HG03139 (cell line): ENCODE measurements at regions not wholly inside any gene's neighbourhood (a gene's known extent, or its start where the extent isn't known, plus 50 kb on each side); places are given as distances from the start of the nearest gene placed in this dataset.

Experiments
- ATAC-seq: cut with Tn5 transposase; IDR thresholded peaks from one replicate; pipeline ENCODE4 v1.9.1; 2021; ENCODE audit not compliant: unreplicated experiment

DNA sequence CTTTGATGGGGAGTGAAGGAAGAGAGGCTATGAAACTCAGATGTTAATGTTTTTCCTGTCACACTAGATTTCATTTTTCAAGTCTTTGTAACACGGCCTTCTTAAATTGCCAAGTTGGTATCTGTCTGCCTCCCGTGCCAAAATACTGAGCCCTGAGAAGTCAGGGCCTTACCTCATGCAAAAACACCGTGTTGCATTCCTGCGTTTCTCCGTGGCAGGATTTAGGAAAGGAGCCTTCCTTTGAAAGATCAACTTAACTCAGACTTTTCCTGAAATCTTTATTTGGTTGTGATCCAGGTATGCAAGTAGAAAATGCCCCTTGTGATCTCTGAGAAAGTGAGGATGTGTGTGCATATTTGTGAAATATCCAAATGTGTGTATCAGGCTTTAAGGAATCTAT, 1291.0 kb upstream of the SLC10A2 start:
- no peak for ATAC-seq

DNA sequence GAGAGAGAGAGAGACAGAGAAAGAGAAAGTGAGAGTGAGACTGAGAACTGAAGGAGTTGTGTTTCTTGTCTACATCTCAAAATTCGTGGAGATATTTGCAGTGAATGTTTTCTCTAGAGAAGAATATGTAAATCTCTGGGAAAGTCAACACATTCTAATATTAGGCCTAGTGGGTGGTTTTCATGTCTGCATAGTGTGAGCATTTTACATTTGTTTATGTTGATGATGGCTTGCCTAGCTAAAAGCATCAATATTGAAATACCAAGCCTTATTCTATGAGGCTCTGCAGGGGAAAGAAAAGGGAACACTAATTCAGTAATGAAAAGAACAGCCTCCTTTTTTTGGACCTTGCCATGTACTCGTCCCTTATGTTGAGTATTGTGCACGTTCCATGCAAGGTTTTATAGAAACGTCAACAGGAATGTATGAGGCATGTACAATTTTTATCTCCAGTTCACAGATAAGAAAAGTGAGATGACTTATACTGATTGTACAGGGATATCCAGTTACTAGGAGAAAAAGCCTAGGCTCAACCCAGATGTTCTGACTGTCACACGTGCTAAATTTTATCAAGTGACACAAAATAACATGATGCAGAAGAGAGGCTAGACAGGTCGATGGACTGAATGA, 1288.9 kb upstream of the SLC10A2 start:
- no peak for ATAC-seq

DNA sequence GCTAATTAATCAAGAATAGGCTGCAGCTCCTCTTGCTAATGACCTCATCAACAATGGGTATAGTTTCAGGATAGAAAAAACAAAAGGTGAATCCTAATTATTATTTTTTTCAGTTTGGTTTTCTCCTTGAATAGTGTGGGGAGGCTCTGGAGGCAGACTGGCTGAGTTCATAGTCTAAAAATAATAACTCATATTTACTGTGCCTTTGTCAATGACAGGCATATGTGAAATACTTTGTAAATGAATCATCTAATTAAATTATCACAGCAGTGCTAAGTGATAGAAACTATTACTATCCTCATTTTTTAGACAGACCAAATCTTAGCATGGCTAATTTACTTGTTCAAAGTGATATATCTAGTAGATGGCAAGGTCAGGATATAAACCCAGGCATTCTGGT, 1261.0 kb upstream of the SLC10A2 start:
- no peak for ATAC-seq

DNA sequence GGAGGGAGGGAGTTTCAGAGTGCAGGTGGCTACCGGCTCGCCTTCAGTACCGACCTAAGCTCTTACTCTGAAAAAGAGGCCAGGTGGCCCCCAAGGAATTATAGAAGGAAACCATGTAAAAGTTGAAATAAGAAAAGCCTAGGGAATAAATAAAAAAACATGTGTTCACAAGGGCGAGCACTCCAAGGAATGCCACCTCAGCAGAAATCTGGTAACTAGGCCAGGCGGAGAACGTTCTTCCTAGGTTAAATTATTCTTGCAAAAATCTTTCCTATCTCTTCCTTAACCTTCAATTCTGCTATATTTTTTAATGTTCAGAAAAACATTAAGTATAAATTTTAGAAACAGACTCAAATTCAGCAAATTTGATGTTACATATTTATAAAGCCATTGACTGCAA, 1260.3 kb upstream of the SLC10A2 start:
- no peak for ATAC-seq

DNA sequence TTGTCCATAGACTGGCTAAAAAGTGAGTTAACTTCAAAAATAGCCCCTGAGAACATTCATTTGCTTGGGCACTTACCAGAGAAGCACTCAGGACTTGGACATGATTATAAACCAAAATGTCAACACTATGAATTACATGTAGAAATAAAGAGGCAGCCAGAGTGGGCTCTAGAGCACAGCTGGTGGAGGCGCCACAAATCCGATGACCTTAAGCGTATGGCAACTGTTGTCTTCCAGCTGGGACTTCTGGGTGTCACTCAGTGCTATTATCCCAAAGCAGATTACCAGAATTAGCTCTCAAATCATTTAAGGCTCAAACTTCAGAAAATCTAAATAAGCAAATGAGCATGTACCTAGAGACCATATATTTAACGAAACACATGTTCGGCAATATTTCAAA, 1255.5 kb upstream of the SLC10A2 start:
- ATAC-seq: no peak

DNA sequence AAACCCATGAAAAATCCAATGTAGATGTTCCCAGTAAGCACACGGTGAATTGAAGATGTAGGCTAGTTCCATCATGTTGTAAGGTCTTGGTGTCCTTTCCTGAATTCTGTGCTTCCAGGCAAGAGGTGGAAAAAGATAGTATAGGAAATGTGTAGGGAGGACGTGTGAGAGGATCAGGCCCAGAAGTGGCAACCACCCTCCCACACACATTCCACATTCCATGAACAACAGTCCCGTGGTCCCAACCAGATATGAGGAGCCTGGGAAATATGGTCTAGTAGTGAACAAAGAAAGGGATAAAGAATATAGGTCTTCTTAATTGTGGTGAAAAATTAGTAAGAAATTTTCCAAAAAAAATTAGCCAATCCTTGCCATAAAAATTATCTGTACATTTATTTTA, 1254.2 kb upstream of the SLC10A2 start:
- no peak for ATAC-seq

DNA sequence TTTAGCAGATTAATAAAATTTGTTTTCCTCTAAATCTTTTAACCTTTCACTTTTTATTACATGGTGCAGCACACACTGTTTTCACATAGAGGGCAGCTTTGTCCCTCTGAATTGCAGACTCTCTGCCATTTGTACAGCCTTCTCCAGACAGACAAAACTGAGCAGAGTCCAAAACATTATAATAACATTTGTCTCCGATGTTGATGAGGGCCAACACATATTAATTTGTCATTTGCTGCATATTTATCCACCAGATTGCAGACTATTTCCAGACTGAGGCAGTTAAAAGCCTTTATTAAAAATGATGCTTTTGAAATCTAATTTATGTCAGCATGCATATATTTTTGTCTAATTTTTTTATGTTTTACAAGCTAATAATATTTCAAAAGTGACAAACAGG, 1251.9 kb upstream of the SLC10A2 start:
- no peak for ATAC-seq

DNA sequence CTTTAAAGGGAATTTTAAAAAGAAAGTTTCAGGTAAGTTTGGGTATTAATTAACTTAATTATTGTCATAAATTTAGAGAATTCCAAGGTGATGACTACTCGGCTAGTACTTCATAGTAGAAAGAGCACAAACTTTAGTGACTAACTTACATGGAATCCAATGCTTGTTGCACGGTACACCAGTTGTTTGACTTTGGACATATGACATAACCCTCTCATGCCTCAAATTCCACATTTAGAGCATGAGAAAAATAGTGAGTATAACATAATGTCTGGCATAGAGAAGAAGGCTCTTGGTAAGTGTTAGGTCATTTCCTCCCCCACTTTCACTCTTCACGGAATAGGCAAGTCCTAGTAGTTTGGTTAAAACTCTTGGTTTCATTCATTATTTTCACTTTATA, 1249.4 kb upstream of the SLC10A2 start:
- ATAC-seq: no peak

DNA sequence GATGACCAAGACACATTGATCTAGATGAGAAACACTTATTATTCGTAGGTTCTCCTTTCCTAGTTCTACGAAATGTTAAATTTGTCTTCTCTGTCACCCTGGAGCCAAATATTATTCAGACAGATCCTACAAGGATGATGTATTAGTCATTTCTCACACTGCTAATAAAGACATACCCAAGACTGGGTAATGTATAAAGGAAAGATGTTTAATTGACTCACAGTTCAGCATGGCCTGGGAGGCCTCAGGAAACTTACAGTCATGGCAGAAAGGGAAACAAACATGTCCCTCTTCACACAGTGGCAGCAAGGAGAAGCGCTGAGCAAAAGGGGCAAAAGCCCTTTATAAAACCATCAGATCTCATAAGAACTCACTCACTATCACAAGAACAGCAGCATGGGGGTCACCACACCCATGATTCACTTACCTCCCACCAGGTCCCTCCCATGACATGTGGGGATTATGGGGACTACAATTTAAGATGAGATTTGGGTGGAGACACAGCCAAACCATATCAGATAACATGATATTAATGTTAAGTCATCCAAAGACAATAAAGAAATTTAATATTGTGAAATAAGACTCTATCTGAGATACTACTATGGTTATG, 1248.8 kb upstream of the SLC10A2 start:
- ATAC-seq: no peak

DNA sequence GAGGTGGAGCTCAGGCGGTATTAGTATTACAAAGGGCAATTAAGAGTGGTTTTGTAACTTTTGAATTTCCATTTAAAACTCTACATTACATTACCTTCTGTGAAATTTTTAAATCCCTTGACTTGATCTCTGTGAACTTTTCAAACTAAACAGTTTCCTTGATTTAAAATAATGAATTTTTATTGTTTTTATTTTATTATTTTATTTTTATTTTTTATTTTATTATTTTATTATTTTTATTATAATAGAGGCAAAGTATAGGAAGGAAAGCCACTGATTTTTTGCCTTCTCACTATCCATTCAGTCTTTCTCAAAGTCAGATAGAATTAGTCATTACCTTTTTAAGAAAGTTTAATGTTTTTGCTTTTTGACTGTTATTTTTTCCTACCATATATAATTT, 1248.1 kb upstream of the SLC10A2 start:
- ATAC-seq: no peak

DNA sequence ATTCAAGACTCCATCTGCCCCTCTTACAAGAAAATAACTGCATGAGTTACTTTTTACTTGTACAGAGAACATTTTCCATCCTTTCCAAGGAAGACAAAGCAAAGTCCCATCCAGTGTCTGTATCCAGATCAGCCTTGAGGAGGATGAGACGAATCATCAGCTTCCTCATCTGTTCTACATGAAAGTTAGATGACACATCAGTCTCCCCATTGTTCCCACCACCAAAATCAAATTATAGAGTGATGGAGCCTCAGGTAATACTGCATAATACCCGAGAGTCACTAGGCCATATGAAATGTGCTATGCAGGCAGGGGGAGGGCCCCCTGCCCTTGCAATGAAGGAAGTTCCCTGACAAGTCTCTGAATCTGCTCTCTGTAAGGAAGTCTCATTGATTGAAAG, 1244.6 kb upstream of the SLC10A2 start:
- ATAC-seq: no peak

DNA sequence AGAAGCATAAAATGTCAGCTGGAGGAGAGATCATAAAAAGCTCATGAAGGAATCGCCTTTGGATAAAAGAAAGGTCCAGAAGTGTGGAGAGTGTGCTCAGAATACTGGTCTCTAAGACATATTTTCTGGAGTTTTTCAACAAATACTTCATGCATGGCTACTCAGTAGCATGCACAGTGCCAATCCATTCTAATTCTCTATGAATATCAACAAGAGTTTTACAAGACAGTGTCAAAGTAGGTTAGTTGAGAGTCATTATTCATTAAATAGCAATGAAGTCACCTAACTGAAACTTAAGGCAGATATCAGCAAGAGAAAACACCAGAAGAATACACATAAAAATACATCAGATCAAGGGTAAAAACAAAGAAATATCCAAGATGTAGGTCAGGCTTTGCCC, 1243.2 kb upstream of the SLC10A2 start:
- no peak for ATAC-seq

DNA sequence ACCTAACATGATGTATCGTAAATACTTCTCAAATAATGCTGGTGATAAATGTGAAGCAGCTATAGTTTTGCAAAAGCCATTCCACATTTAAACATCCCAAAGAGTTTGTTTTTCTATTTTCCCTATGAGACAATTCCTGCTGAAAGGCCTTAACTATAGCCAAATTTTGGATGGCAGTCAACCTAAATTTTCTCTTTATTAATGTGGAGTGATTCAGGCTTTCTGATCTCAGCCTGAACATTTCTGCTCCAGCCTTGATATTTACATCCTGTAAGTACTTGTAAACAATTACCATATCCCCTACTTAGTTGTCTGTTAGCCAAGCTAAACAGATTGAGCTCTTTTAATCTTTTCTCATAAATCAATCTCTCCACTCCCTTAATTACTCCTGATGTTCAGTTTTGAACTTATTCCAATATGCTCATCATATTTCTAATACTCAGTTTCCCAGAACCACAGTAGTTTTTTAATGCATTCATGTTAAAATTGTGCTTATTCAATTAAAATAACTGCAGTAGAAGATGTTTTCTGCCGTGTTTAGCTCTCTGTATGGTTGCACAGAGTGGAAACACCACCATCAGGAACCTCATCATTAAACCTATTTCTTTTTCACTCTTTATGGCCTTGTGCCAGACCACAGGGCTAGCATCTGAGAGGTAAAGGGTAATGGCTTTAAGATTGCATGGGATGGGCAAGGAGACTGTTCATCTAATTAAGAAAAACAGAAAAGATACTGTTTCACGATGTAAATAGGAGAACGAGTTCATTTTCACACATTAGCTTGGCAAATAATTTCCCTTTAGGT, 1235.2 kb upstream of the SLC10A2 start:
- ATAC-seq: no peak

DNA sequence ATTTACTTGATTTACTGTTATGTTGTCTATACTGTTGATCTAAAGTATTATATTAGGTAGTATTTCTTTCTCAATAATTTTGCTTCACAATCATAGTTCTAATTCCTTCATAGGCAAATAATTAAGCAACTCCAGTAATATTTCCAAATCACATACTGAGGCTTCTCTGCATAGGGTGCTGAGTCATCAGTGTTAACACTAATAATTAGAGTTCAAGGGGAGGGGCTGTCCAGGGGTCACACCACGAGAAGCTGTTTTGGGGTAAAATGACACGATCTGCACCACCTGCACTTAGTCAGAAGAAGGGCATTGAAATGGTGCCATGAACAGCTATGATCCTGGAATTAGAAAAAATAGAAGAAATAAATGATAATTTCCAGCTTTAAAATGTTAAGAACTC, 1230.9 kb upstream of the SLC10A2 start:
- ATAC-seq: no peak

DNA sequence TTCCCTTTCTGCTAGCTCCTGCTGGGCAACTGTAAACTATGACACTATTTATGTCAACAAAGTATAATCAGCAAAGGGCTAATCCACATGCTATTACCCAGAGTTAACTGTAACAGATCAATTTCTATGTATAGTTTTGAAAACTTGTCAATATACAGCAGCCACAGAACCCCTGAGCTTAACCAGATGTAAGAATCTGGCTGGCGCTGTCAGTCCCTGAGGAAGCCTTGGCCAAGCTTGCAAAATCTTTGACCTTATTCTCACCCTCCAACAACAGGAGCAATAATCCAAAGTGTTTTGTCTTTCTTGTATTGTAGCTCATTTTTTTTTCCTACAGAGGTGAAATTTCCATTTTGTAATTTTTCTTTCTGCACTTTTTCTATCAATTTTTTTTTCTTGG, 1230.1 kb upstream of the SLC10A2 start:
- no peak for ATAC-seq

DNA sequence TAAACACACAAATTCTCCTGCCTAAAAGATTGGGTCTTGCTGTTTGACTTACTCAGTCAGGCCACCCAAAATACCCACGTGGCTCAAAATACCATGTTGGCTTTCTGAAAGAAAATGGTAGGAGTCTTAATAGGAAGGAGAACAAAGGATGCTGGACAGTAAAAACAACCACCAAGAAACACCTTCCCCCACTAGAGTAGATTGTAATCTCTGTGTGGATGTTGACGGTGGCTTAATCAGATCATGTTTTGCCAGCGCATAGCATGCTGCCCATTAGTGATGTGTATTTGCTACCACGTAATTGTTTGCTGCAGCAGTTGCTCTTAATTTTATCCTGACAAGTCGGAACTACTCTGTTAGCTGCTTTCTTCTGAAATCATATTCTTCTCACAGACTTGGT, 1229.3 kb upstream of the SLC10A2 start:
- no peak for ATAC-seq

DNA sequence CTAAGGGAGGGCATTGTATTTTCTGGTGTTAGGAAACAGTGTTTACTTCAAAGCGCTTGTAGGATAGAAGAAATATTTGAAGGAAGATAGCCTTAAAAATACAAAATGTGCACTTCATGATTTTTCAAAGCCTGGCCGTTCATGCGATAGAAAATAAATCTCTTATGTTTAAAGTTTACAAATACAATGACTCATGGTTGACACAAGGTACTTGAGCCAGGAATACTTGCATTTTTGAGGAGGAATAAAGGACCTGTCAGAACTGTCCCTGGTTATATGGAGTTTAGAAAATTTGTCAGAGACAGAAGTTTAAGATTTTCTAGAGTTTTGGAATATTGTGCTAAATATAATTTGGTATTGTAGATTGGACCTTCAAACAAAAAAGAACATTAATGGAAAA, 1223.2 kb upstream of the SLC10A2 start:
- no peak for ATAC-seq

DNA sequence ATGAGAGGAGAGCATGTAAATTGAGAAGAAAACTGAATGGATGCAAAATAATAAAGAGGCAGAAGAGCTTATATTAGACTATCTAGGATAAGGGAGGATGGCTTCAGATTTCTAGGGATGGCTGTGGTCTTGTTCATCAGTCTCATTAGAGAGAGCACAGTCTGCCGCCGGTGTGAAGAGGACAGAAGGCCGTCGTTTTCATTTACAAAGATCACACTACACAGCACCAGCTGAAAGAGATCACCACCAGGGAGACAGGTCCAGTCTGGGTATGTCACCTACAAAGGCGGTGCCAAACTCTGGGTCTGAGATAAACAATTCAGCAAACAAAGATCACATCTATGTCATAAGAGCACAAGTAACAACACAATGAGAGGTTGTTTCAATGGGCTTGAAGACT, 1222.3 kb upstream of the SLC10A2 start:
- ATAC-seq: no peak

DNA sequence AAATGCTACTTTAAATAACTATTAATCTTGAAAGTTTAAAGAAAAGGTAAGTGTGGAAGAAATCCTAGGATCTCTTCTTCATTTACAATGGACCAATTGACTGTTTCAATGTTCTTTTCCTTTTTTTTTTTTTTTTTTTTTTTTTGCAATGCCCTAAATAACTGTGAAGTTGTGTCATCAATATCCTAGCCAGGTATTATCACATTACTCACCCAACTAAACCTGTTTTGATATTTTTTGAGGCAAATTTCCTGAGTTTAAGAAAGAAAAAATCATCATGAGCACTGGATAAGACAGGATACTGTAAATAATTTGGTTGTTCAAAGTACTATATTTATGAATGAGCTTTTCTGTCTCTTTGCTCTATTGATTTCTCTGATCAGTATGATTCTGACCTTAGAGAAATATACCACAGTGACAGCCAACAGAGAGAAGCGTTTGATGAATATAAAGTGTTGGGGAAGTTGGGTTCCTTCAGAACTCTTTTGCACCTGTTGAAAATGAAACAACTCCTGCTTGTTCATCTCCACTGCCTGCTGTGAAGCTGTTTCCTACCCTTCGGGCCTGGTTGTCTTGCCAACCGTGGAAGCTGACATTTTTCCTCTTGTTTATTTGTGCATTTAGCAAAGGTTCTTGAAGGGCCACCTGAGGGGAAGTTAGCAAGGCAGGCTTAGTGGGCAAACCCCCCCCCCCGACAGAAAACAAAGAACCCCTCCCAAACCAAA, 1220.5 kb upstream of the SLC10A2 start:
- ATAC-seq: no peak

DNA sequence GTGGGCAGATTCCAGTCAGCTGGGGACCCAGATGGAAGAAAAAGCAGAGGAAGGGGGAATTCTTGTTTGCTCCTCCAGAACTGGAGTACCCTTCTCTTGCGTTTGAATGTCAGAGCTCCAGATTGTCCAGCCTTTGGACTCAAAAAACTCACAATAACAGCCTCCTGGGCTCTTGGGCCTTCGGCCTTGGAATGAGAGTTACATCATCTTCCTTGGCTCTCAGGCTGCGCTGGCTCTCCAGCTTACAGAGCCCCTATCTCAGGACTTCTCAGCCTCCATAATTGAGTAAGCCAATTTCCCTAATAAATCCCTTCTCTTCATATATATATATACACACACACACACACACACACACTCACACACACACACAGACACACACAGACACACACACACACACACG, 1215.7 kb upstream of the SLC10A2 start:
- no peak for ATAC-seq

DNA sequence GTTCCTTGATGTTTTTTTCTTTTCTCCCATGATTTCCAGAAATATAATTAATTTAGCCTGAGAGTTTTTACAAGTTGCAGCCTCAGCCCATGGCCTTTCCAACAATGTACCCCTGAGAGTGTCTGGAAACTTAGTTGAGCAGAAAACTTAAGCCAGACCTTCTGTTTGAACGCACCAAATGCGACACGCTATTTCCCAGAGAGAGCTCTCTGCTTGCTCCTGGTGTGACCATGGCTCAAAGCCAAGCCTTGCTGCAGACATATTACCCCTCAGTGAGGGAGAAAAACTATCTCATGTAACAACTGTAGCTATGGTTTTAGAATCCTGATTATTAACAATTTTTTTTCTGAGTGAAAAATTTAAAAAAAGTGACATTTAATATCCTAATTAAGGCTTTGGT, 1204.5 kb upstream of the SLC10A2 start:
- no peak for ATAC-seq
